DOHH2 (cell line): ENCODE measurements at regions not wholly inside any gene's neighbourhood (a gene's known extent, or its start where the extent isn't known, plus 50 kb on each side); places are given as distances from the start of the nearest gene placed in this dataset.

Experiments
- CTCF ChIP-seq: fragments of 200-600 bp; sonication (generic); IDR thresholded peaks from one replicate; pipeline ENCODE4 v1.5.1; 2014; ENCODE audit warnings: antibody characterized with exemption, mild to moderate bottlenecking, low read depth, low read length; ENCODE audit not compliant: poor library complexity, severe bottlenecking
- EZH2phosphoT487 ChIP-seq: fragments of 200-600 bp; sonication (generic); IDR thresholded peaks from 2 replicates; pipeline ENCODE4 v1.6.1; 2017; ENCODE audit warnings: borderline replicate concordance, mild to moderate bottlenecking, antibody characterized with exemption, low read length, moderate library complexity, mixed read lengths

- TF ChIP-seq CTCF (no peak), EZH2phosphoT487 (no peak)
Observed at GRCh38 chr14:104423701-104424405, 155.7 kb upstream of the C14orf180 start.
